Vagina (tissue), 2 donors: ENCODE measurements at regions not wholly inside any gene's neighbourhood (a gene's known extent, or its start where the extent isn't known, plus 50 kb on each side); places are given as distances from the start of the nearest gene placed in this dataset.

Experiments
- POLR2A ChIP-seq, 2 donors: fragments of 450-650 bp; IDR thresholded peaks; one replicate each; pipeline ENCODE4 v1.6.1; 2017; ENCODE audit warnings: antibody characterized with exemption in 2 of 2, mild to moderate bottlenecking in 2 of 2, moderate library complexity in 2 of 2
- POLR2AphosphoS5 ChIP-seq, 2 donors: sonication (generic); formaldehyde crosslinking; IDR thresholded peaks; one replicate each; pipeline ENCODE4 v1.9.0; 2017; ENCODE audit warnings: antibody characterized with exemption in 2 of 2, mild to moderate bottlenecking in 2 of 2, low read depth in 1 of 2; ENCODE audit not compliant: insufficient read depth in 1 of 2
- TF ChIP-seq, protein P1 (sequence below), 3 experiments: fragments of 450-650 bp in 2 of 3; fragments of 200-600 bp in 1 of 3; sonication (generic) in 1 of 3; IDR thresholded peaks; one replicate each; pipeline ENCODE4 v1.5.1; 2017 to 2019; ENCODE audit warnings: antibody characterized with exemption in 3 of 3, mild to moderate bottlenecking in 2 of 3, moderate library complexity in 2 of 3

DNA sequence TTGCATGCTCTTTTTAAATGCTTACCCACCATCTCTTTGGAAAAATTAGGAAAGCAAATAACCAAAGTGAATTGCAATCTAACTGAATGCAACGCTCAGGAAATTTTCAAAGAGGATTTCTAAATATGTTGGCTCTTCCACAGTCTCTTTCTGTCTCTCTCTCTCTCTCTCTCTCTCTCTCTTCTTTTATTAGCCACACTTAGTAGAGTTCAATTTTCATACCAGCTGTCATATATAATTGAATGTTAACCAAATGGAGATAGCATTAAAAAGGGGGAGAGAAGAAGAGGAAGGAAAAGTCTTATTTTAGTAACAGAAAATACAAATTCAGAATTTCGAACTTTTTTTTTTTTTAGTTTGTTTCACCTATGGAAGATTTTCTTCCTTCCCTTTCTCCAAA, 235.9 kb upstream of the GBE1 start:
- TF ChIP-seq, protein P1, sequence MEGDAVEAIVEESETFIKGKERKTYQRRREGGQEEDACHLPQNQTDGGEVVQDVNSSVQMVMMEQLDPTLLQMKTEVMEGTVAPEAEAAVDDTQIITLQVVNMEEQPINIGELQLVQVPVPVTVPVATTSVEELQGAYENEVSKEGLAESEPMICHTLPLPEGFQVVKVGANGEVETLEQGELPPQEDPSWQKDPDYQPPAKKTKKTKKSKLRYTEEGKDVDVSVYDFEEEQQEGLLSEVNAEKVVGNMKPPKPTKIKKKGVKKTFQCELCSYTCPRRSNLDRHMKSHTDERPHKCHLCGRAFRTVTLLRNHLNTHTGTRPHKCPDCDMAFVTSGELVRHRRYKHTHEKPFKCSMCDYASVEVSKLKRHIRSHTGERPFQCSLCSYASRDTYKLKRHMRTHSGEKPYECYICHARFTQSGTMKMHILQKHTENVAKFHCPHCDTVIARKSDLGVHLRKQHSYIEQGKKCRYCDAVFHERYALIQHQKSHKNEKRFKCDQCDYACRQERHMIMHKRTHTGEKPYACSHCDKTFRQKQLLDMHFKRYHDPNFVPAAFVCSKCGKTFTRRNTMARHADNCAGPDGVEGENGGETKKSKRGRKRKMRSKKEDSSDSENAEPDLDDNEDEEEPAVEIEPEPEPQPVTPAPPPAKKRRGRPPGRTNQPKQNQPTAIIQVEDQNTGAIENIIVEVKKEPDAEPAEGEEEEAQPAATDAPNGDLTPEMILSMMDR (IDR thresholded peaks at IDR 0.05) = no peak
- TF ChIP-seq POLR2AphosphoS5 (IDR thresholded peaks at IDR 0.05; ENCODE audit: insufficient read depth in 1 of 2, low read depth in 1 of 2) (no peak), POLR2A (IDR thresholded peaks at IDR 0.05) (no peak)
